ENCODE measurements at regions not wholly inside any gene's neighbourhood (a gene's known extent, or its start where the extent isn't known, plus 50 kb on each side); places are given as distances from the start of the nearest gene placed in this dataset.

DNA sequence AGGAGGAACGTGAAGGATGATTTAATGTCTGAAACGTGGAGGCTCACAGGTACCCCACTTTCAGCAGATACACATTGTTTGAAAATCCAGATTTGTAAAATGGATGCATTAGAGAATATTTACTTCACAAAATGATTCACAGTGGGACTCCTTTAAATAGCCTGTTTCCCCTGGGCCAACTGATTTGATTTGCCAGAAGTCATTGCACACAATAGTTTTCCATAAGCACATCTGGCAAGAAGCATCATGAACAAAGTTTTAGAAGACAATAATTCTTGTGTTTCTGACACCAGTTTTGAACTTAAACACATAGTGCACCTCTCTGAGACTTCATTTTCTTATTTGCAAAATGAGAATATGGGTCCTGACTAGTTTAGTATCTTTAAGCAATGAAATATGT lies 451.4 kb upstream of the SLC14A2 start:
- TF ChIP-seq, protein P1, sequence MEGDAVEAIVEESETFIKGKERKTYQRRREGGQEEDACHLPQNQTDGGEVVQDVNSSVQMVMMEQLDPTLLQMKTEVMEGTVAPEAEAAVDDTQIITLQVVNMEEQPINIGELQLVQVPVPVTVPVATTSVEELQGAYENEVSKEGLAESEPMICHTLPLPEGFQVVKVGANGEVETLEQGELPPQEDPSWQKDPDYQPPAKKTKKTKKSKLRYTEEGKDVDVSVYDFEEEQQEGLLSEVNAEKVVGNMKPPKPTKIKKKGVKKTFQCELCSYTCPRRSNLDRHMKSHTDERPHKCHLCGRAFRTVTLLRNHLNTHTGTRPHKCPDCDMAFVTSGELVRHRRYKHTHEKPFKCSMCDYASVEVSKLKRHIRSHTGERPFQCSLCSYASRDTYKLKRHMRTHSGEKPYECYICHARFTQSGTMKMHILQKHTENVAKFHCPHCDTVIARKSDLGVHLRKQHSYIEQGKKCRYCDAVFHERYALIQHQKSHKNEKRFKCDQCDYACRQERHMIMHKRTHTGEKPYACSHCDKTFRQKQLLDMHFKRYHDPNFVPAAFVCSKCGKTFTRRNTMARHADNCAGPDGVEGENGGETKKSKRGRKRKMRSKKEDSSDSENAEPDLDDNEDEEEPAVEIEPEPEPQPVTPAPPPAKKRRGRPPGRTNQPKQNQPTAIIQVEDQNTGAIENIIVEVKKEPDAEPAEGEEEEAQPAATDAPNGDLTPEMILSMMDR (IDR thresholded peaks at IDR 0.05): no peak
- TF ChIP-seq POLR2A (IDR thresholded peaks at IDR 0.05): no peak
- no peaks in the 10 kb centered on the region for H3K36me3 ChIP-seq

DNA sequence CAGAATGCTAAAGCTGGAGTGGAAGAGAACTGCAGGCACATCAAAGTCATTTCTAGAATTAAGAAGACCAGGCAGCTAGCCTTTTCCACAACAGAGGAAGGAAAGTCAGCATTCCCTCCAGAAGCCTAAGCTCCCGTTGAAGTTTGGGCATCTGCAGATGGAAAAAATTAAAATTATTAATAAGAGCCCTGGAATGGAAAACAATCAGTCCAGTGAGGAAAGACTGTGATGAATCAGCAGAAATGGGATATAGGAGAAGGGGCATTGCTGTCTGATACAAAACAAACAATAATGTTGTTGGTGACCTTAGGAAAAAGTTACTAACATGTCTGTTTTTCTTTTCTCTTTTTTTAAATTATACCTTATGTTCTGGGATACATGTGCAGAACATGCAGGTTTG lies 450.7 kb upstream of the SLC14A2 start:
- H3K27me3 ChIP-seq: no peaks in the 10 kb centered on the region
- no peak overlapping the region for H3K27ac ChIP-seq
- H3K9me3 ChIP-seq: no peaks in the 10 kb centered on the region
- TF ChIP-seq, protein P1 (IDR thresholded peaks at IDR 0.05): no peak
- no peak for TF ChIP-seq POLR2A (IDR thresholded peaks at IDR 0.05)
- no peaks in the 10 kb centered on the region for H3K4me1 ChIP-seq
- DNase-seq: no peak
- no peak overlapping the region for H3K4me3 ChIP-seq
- H3K36me3 ChIP-seq: no peaks in the 10 kb centered on the region
- intact Hi-C loops (cut with DNase I; ENCODE audit: low total_unique reads): no loop called here

More for the DNA sequence above, 451.4 kb upstream of the SLC14A2 start:
- Histone ChIP-seq H3K27me3 (no peaks in the 10 kb centered on the region), H3K4me1 (no peaks in the 10 kb centered on the region), H3K27ac (no peak overlapping the region), H3K4me3 (no peak overlapping the region), H3K9me3 (no peaks in the 10 kb centered on the region)
- DNase-seq: no peak
- intact Hi-C loops (cut with DNase I; ENCODE audit: low total_unique reads): no loop called here

DNA sequence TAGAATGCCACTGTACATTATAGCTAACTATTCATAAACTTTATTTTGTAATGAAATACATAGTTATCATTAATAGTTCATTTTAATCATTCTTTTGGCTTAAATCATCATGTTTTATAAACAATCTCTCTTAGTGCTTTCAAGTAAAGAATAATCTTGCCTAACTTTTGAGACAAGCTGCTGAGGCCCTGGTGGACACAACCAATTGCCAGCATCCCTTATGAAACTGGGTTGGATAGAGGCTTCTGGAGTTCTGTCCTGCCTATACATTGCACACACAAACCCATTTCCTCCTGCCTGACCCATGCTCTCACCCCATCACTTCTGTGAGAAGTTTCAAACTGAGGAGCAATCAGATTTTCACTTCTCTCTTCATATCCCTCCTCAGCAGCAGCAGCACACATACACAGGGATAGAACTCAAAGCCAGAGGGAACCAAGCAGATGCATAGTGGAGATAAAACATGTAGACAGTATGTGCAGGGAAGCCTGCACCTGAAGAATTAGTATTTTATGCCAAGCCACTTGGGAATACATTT lies 450.0 kb upstream of the SLC14A2 start:
- Histone ChIP-seq H3K4me3 (no peak overlapping the region), H3K27me3 (no peaks in the 10 kb centered on the region), H3K36me3 (no peaks in the 10 kb centered on the region), H3K27ac (no peak overlapping the region), H3K4me1 (no peaks in the 10 kb centered on the region), H3K9me3 (no peaks in the 10 kb centered on the region)
- DNase-seq: no peak
- intact Hi-C loops (cut with DNase I; ENCODE audit: low total_unique reads): no loop called here
- TF ChIP-seq, protein P1 (IDR thresholded peaks at IDR 0.05): no peak
- no peak for TF ChIP-seq POLR2A (IDR thresholded peaks at IDR 0.05)

DNA sequence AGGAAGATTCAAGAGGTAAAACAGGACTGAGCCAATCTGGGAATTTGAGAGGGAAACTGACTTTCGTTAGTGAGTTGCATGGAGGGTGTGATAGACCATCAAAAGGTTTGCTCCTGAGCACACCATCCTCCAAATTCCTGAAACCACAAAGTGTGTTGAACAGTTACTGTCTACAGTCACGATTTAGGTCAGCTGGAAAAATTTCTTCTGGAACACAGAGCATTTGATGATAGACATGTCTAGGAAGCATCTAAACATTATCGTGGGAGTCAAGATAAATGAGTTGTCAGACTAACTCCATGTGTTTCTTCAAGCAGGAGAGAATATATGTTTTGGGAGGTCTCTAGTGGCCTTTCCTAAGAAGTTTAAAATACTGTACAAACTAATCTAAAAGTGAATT lies 449.4 kb upstream of the SLC14A2 start:
- no peak for TF ChIP-seq POLR2A (IDR thresholded peaks at IDR 0.05)
- TF ChIP-seq, protein P1 (IDR thresholded peaks at IDR 0.05): no peak
- H3K27me3 ChIP-seq: no peaks in the 10 kb centered on the region
- intact Hi-C loops (cut with DNase I; ENCODE audit: low total_unique reads): no loop called here
- DNase-seq: no peak
- no peak overlapping the region for H3K27ac ChIP-seq
- H3K36me3 ChIP-seq: no peaks in the 10 kb centered on the region
- no peaks in the 10 kb centered on the region for H3K9me3 ChIP-seq
- no peak overlapping the region for H3K4me3 ChIP-seq
- H3K4me1 ChIP-seq: no peaks in the 10 kb centered on the region

DNA sequence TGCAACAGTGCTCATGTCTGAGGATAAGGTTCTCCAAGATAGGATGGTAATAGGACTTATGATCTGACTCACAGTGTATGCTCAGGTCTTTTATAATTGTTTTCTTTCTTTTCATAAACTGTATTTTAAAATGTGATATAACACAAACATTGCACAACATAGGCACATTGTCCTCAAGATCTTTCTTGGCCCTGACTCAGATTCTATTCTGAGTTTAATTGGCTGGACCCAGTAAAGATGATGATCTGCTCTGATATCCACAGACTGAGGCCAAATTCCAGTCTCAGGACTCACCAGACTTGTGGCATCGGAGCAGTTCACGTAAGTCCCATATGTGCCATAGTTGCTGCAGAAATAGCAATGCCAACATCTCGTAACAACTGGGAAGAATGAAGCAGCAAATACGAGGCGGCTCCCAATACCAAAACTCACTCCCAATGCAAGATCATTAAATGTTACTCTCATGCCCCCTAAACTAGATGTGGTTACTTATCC lies 448.9 kb upstream of the SLC14A2 start:
- no peak for DNase-seq
- Histone ChIP-seq H3K9me3 (no peaks in the 10 kb centered on the region), H3K4me3 (no peak overlapping the region), H3K36me3 (no peaks in the 10 kb centered on the region), H3K27me3 (no peaks in the 10 kb centered on the region), H3K4me1 (no peaks in the 10 kb centered on the region), H3K27ac (no peak overlapping the region)
- intact Hi-C loops (cut with DNase I; ENCODE audit: low total_unique reads): no loop called here
- no peak for TF ChIP-seq POLR2A (IDR thresholded peaks at IDR 0.05)
